SK-N-SH (cell line): ENCODE measurements at regions not wholly inside any gene's neighbourhood (a gene's known extent, or its start where the extent isn't known, plus 50 kb on each side); places are given as distances from the start of the nearest gene placed in this dataset.

Experiments
- CTCF ChIA-PET: fragments of 300-600, 350-600 bp; formaldehyde crosslinking; extraction: SDS; loops from one replicate; lab custom pipeline; 2021; lab: Yijun Ruan, JAX
- POLR2A ChIA-PET: fragments of 350-600 bp; sonication (Branson Sonifier 250); formaldehyde crosslinking; extraction: SDS; loops from one replicate; lab custom pipeline; 2020; ENCODE audit warnings: antibody characterized with exemption, inconsistent platforms; lab: Yijun Ruan, JAX
- DNase-seq: peaks from one replicate; pipeline ENCODE4 v3.0.0; 2012
- H2AFZ ChIP-seq: fragments of 200-600 bp; sonication (generic); 2 replicates; pipeline ENCODE4 v1.8.1; 2016; ENCODE audit warnings: antibody characterized with exemption, mild to moderate bottlenecking, low read depth
- H3F3A ChIP-seq: fragments of 200-600 bp; sonication (generic); replicated peaks from 2 replicates; pipeline ENCODE3; 2016; ENCODE audit warnings: antibody characterized with exemption, mild to moderate bottlenecking; ENCODE audit not compliant: insufficient read depth
- H3K27ac ChIP-seq, 2 experiments: fragments of 200-500 bp in 1 of 2; fragments of 200-600 bp in 1 of 2; sonication (Bioruptor generic) in 1 of 2; sonication (generic), shearing (Covaris generic) in 1 of 2; 2 replicates each; pipeline versions ENCODE4 v1.5.1 to v1.6.1; 2014 to 2016; ENCODE audit warnings: low read depth in 2 of 2, inconsistent platforms in 1 of 2, low read length in 1 of 2, mild to moderate bottlenecking in 1 of 2, mixed read lengths in 1 of 2
- H3K27me3 ChIP-seq: fragments of 200-600 bp; sonication (generic), shearing (Covaris generic); 2 replicates; pipeline ENCODE4 v1.6.1; 2016; ENCODE audit warnings: mixed run types; ENCODE audit not compliant: insufficient read depth
- H3K36me3 ChIP-seq, 2 experiments: fragments of 200-500 bp in 1 of 2; fragments of 200-600 bp in 1 of 2; sonication (Bioruptor generic) in 1 of 2; sonication (generic) in 1 of 2; replicated peaks in 1 of 2; 2 replicates each; pipeline versions ENCODE3 to v1.5.1; 2014 to 2016; ENCODE audit warnings: low read length in 1 of 2, mild to moderate bottlenecking in 1 of 2; ENCODE audit not compliant: insufficient read depth in 2 of 2, control insufficient read depth in 1 of 2
- H3K4me1 ChIP-seq, 2 experiments: fragments of 200-500 bp in 1 of 2; fragments of 200-600 bp in 1 of 2; sonication (Bioruptor generic) in 1 of 2; sonication (generic), shearing (Covaris generic) in 1 of 2; 2 replicates each; pipeline versions ENCODE4 v1.5.1 to v1.6.1; 2014 to 2016; ENCODE audit warnings: low read depth in 1 of 2, low read length in 1 of 2, mixed run types in 1 of 2; ENCODE audit not compliant: insufficient read depth in 2 of 2, control insufficient read depth in 1 of 2
- H3K4me2 ChIP-seq: fragments of 200-600 bp; sonication (generic), shearing (Covaris generic); 2 replicates; pipeline ENCODE4 v1.6.1; 2017; ENCODE audit warnings: mixed run types
- H3K4me3 ChIP-seq, 2 experiments: fragments of 200-500 bp in 1 of 2; fragments of 200-600 bp in 1 of 2; sonication (Bioruptor generic) in 1 of 2; sonication (generic), shearing (Covaris generic) in 1 of 2; 2 replicates each; pipeline versions ENCODE4 v1.5.1 to v1.8.1; 2014 to 2016; ENCODE audit warnings: low read depth in 2 of 2, inconsistent platforms in 1 of 2, low read length in 1 of 2, mild to moderate bottlenecking in 1 of 2, mixed read lengths in 1 of 2, moderate library complexity in 1 of 2
- H3K79me2 ChIP-seq: fragments of 200-600 bp; sonication (generic); 2 replicates; pipeline ENCODE4 v1.8.1; 2017; ENCODE audit warnings: mild to moderate bottlenecking; ENCODE audit not compliant: insufficient read depth
- H3K9ac ChIP-seq: fragments of 200-600 bp; sonication (generic); 2 replicates; pipeline ENCODE4 v1.6.1; 2017; ENCODE audit warnings: mixed run types
- H3K9me2 ChIP-seq: fragments of 200-600 bp; sonication (generic); 2 replicates; pipeline ENCODE4 v1.6.1; 2017; ENCODE audit warnings: mixed run types
- H3K9me3 ChIP-seq: fragments of 200-600 bp; sonication (generic); 2 replicates; pipeline ENCODE4 v1.6.1; 2017; ENCODE audit warnings: mixed run types, mild to moderate bottlenecking, moderate library complexity
- H4K20me1 ChIP-seq: fragments of 200-600 bp; sonication (generic); 2 replicates; pipeline ENCODE4 v1.6.1; 2017; ENCODE audit warnings: mild to moderate bottlenecking, mixed run types; ENCODE audit not compliant: insufficient read depth
- CHD2 ChIP-seq: fragments of 150-350 bp; IDR thresholded peaks from 2 replicates; pipeline ENCODE4 v1.6.1; 2018; ENCODE audit warnings: low read length; ENCODE audit not compliant: partially characterized antibody
- ELF1 ChIP-seq: IDR thresholded peaks from 2 replicates; pipeline ENCODE4 v1.4.0; 2012
- EZH2phosphoT487 ChIP-seq: fragments of 200-600 bp; sonication (generic); IDR thresholded peaks from 2 replicates; pipeline ENCODE4 v1.6.1; 2017; ENCODE audit warnings: low read depth, mixed run types, mild to moderate bottlenecking, antibody characterized with exemption, moderate library complexity, borderline replicate concordance
- FOSL2 ChIP-seq: IDR thresholded peaks from 2 replicates; pipeline ENCODE4 v1.4.0; 2012; ENCODE audit warnings: low read depth, mild to moderate bottlenecking, moderate library complexity, borderline replicate concordance
- FOXM1 ChIP-seq: IDR thresholded peaks from 2 replicates; pipeline ENCODE4 v1.4.0; 2012; ENCODE audit warnings: low read depth, mild to moderate bottlenecking
- GABPA ChIP-seq: IDR thresholded peaks from 2 replicates; pipeline ENCODE4 v1.4.0; 2012; ENCODE audit warnings: low read depth, mild to moderate bottlenecking
- MXI1 ChIP-seq: IDR thresholded peaks from 2 replicates; pipeline ENCODE4 v1.6.1; 2012; ENCODE audit warnings: mild to moderate bottlenecking, low read depth, low read length, improper control_type of control experiment
- NRF1 ChIP-seq: IDR thresholded peaks from 2 replicates; pipeline ENCODE4 v1.6.1; 2012; ENCODE audit warnings: low read depth, mild to moderate bottlenecking, low read length
- POLR2AphosphoS5 ChIP-seq: IDR thresholded peaks from 2 replicates; pipeline ENCODE4 v1.6.1; 2012; ENCODE audit warnings: low read depth, low read length
- RXRA ChIP-seq: IDR thresholded peaks from 2 replicates; pipeline ENCODE4 v1.4.0; 2012; ENCODE audit warnings: low read depth, mild to moderate bottlenecking, borderline replicate concordance
- SIN3A ChIP-seq: IDR thresholded peaks from 2 replicates; pipeline ENCODE4 v1.6.1; 2012; ENCODE audit warnings: low read depth, mild to moderate bottlenecking, low read length, moderate library complexity, borderline replicate concordance
- TEAD4 ChIP-seq: IDR thresholded peaks from 2 replicates; pipeline ENCODE4 v1.4.0; 2012; ENCODE audit warnings: mild to moderate bottlenecking, borderline replicate concordance; ENCODE audit not compliant: insufficient read depth
- WGBS: methylation state at CpG from one replicate; pipeline ENCODE4 v1.1.6; 2017; ENCODE audit warnings: low lambda C conversion rate; 5-methylcytosine and 5-hydroxymethylcytosine counted together
- TF ChIP-seq, protein P1 (sequence below): IDR thresholded peaks from 2 replicates; pipeline ENCODE4 v1.6.1; 2012; ENCODE audit warnings: mild to moderate bottlenecking, low read depth, low read length, moderate library complexity
- TF ChIP-seq, protein P2 (sequence below): IDR thresholded peaks from 2 replicates; pipeline ENCODE4 v1.4.0; 2012; ENCODE audit warnings: low read depth
- TF ChIP-seq, protein P3 (sequence below): IDR thresholded peaks from 2 replicates; pipeline ENCODE4; 2012
- TF ChIP-seq, protein P4 (sequence below): fragments of 150-350 bp; IDR thresholded peaks from 2 replicates; pipeline ENCODE4 v1.6.1; 2016; ENCODE audit warnings: mild to moderate bottlenecking, low read depth, low read length
- TF ChIP-seq, protein P5 (sequence below): IDR thresholded peaks from 2 replicates; pipeline ENCODE4 v1.4.0; 2012; ENCODE audit warnings: low read depth, borderline replicate concordance
- TF ChIP-seq, protein P6 (sequence below): IDR thresholded peaks from 2 replicates; pipeline ENCODE4 v1.4.0; 2012; ENCODE audit warnings: low read depth, borderline replicate concordance
- TF ChIP-seq, protein P7 (sequence below): fragments of 200-600 bp; sonication (generic); IDR thresholded peaks from 2 replicates; pipeline ENCODE4 v1.6.1; 2017; ENCODE audit warnings: antibody characterized with exemption, mild to moderate bottlenecking, moderate library complexity

DNA sequence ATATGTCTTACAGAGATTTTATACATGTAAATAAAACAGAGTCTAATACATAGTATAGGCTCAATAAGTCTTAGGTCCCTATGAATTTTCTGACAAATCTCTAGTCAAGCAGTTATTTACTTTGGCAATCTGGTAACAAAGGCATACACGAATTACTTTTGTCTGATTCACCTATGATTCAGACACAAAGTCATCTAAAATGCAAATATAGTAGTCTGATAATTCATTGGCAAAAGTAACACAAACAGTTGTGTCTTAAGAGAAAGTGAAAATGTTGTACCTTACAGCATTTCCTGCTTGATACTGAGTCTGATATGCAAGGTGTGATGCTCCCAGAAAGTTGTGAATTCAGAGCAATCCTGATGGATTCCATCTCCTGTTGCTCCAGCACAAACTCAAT is 209.4 kb upstream of the PRSS1 start (continued):
- TF ChIP-seq, protein P1, sequence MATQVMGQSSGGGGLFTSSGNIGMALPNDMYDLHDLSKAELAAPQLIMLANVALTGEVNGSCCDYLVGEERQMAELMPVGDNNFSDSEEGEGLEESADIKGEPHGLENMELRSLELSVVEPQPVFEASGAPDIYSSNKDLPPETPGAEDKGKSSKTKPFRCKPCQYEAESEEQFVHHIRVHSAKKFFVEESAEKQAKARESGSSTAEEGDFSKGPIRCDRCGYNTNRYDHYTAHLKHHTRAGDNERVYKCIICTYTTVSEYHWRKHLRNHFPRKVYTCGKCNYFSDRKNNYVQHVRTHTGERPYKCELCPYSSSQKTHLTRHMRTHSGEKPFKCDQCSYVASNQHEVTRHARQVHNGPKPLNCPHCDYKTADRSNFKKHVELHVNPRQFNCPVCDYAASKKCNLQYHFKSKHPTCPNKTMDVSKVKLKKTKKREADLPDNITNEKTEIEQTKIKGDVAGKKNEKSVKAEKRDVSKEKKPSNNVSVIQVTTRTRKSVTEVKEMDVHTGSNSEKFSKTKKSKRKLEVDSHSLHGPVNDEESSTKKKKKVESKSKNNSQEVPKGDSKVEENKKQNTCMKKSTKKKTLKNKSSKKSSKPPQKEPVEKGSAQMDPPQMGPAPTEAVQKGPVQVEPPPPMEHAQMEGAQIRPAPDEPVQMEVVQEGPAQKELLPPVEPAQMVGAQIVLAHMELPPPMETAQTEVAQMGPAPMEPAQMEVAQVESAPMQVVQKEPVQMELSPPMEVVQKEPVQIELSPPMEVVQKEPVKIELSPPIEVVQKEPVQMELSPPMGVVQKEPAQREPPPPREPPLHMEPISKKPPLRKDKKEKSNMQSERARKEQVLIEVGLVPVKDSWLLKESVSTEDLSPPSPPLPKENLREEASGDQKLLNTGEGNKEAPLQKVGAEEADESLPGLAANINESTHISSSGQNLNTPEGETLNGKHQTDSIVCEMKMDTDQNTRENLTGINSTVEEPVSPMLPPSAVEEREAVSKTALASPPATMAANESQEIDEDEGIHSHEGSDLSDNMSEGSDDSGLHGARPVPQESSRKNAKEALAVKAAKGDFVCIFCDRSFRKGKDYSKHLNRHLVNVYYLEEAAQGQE = no peak
- TF ChIP-seq, protein P2, sequence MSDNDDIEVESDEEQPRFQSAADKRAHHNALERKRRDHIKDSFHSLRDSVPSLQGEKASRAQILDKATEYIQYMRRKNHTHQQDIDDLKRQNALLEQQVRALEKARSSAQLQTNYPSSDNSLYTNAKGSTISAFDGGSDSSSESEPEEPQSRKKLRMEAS = 0 out of 2 replicates have a peak, but pooled peaks have one; percentile 30
- TF ChIP-seq FOXM1 (no peak), RXRA (no peak), FOSL2 (peak; percentile 95)
- TF ChIP-seq, protein P3, sequence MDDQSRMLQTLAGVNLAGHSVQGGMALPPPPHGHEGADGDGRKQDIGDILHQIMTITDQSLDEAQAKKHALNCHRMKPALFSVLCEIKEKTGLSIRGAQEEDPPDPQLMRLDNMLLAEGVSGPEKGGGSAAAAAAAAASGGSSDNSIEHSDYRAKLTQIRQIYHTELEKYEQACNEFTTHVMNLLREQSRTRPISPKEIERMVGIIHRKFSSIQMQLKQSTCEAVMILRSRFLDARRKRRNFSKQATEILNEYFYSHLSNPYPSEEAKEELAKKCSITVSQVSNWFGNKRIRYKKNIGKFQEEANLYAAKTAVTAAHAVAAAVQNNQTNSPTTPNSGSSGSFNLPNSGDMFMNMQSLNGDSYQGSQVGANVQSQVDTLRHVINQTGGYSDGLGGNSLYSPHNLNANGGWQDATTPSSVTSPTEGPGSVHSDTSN = peak; percentile 54
- TF ChIP-seq, all 33 proteins: peak for 11

DNA sequence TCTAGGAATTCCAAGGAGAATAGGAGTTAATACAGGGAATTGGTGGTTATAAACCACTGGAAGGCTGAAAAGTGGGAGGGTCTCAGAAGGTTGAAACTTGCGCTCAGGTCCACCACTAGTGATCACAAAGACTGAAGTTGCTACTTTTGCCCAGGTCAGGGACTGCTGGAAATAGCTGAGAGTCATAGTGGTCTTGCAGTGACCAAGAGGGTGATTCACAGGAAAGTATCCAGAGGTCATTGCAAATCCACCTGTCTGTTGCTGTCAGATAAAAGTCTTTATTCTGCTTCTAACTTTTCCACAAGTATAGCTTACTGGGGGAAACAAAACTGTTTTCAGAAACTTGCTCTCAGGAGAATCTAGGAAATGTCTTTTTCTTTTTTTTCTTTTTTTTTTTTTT is 211.5 kb upstream of the PRSS1 start:
- Histone ChIP-seq H3K4me3 (no peak overlapping the region), H3K9ac (no peak overlapping the region), H3K4me2 (no peak overlapping the region), H3K27me3 (no peaks in the 10 kb centered on the region), H3K36me3 (no peaks in the 10 kb centered on the region), H3K79me2 (no peaks in the 10 kb centered on the region), H3K4me1 (peaks cover 18 to 28% of the 10 kb centered on the region in 2 experiments; a peak in 3 of 4 replicates)
- no peak for DNase-seq
- 100% methylated on average over 1 of the region's 1 CpG for WGBS
- ChIA-PET POLR2A (interaction anchor here (0.7 kb wide), 1 partner anchor 50 kb away, joined by 3 read pairs; no protein-coding TSS in a partner anchor), CTCF (interaction anchor here (1.0 to 7.0 kb wide), 11 partner anchors 17 to 677 kb away, joined by 3 to 291 read pairs (median 35); no protein-coding TSS in a partner anchor)
- TF ChIP-seq, protein P4, sequence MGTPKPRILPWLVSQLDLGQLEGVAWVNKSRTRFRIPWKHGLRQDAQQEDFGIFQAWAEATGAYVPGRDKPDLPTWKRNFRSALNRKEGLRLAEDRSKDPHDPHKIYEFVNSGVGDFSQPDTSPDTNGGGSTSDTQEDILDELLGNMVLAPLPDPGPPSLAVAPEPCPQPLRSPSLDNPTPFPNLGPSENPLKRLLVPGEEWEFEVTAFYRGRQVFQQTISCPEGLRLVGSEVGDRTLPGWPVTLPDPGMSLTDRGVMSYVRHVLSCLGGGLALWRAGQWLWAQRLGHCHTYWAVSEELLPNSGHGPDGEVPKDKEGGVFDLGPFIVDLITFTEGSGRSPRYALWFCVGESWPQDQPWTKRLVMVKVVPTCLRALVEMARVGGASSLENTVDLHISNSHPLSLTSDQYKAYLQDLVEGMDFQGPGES = no peak
- TF ChIP-seq, protein P5, sequence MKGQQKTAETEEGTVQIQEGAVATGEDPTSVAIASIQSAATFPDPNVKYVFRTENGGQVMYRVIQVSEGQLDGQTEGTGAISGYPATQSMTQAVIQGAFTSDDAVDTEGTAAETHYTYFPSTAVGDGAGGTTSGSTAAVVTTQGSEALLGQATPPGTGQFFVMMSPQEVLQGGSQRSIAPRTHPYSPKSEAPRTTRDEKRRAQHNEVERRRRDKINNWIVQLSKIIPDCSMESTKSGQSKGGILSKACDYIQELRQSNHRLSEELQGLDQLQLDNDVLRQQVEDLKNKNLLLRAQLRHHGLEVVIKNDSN = no peak
- TF ChIP-seq, protein P6, sequence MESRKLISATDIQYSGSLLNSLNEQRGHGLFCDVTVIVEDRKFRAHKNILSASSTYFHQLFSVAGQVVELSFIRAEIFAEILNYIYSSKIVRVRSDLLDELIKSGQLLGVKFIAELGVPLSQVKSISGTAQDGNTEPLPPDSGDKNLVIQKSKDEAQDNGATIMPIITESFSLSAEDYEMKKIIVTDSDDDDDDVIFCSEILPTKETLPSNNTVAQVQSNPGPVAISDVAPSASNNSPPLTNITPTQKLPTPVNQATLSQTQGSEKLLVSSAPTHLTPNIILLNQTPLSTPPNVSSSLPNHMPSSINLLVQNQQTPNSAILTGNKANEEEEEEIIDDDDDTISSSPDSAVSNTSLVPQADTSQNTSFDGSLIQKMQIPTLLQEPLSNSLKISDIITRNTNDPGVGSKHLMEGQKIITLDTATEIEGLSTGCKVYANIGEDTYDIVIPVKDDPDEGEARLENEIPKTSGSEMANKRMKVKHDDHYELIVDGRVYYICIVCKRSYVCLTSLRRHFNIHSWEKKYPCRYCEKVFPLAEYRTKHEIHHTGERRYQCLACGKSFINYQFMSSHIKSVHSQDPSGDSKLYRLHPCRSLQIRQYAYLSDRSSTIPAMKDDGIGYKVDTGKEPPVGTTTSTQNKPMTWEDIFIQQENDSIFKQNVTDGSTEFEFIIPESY = no peak
- TF ChIP-seq TEAD4 (no peak), FOSL2 (no peak), FOXM1 (no peak), SIN3A (no peak), POLR2AphosphoS5 (no peak), GABPA (no peak), NRF1 (no peak), CHD2 (no peak), EZH2phosphoT487 (no peak), MXI1 (no peak), ELF1 (no peak)
- TF ChIP-seq, protein P7, sequence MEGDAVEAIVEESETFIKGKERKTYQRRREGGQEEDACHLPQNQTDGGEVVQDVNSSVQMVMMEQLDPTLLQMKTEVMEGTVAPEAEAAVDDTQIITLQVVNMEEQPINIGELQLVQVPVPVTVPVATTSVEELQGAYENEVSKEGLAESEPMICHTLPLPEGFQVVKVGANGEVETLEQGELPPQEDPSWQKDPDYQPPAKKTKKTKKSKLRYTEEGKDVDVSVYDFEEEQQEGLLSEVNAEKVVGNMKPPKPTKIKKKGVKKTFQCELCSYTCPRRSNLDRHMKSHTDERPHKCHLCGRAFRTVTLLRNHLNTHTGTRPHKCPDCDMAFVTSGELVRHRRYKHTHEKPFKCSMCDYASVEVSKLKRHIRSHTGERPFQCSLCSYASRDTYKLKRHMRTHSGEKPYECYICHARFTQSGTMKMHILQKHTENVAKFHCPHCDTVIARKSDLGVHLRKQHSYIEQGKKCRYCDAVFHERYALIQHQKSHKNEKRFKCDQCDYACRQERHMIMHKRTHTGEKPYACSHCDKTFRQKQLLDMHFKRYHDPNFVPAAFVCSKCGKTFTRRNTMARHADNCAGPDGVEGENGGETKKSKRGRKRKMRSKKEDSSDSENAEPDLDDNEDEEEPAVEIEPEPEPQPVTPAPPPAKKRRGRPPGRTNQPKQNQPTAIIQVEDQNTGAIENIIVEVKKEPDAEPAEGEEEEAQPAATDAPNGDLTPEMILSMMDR = no peak
- TF ChIP-seq, all 33 proteins: peak for 0
- Histone ChIP-seq H3K9me2 (no peaks in the 10 kb centered on the region), H3K27ac (no peak overlapping the region), H3F3A (peaks cover 26% of the 10 kb centered on the region), H4K20me1 (no peaks in the 10 kb centered on the region), H3K9me3 (no peaks in the 10 kb centered on the region), H2AFZ (no peak overlapping the region)
